Right lobe of liver (tissue), 4 donors: ENCODE measurements at regions not wholly inside any gene's neighbourhood (a gene's known extent, or its start where the extent isn't known, plus 50 kb on each side); places are given as distances from the start of the nearest gene placed in this dataset.
"Not testable (repeated sequence)": the region's sequence is repeated elsewhere in the genome, so short reads cannot be mapped to it uniquely, and the experiment has no call there.

Source experiments
- POLR2A ChIP-seq: fragments of 450-650 bp; IDR thresholded peaks from one replicate; pipeline ENCODE4 v1.6.1; 2017; ENCODE audit warnings: antibody characterized with exemption, mild to moderate bottlenecking
- TF ChIP-seq, protein P1 (sequence below), 4 donors: fragments of 200-600 bp in 3 of 4; fragments of 450-650 bp in 1 of 4; IDR thresholded peaks; one replicate each; pipeline versions ENCODE4 v1.5.1 to v1.8.0; 2016 to 2022; ENCODE audit warnings: antibody characterized with exemption in 4 of 4, mild to moderate bottlenecking in 2 of 4
- donor health status: DM: no; HTN: no; CAD: no.
- donor health status: DM: no; HTN: no; CAD: no.
- donor health status: DM: no; HTN: yes; CAD: no.

GRCh38 chr5:118284230-118284629 lies 704.1 kb downstream of the DTWD2 start:
- TF ChIP-seq, protein P1, sequence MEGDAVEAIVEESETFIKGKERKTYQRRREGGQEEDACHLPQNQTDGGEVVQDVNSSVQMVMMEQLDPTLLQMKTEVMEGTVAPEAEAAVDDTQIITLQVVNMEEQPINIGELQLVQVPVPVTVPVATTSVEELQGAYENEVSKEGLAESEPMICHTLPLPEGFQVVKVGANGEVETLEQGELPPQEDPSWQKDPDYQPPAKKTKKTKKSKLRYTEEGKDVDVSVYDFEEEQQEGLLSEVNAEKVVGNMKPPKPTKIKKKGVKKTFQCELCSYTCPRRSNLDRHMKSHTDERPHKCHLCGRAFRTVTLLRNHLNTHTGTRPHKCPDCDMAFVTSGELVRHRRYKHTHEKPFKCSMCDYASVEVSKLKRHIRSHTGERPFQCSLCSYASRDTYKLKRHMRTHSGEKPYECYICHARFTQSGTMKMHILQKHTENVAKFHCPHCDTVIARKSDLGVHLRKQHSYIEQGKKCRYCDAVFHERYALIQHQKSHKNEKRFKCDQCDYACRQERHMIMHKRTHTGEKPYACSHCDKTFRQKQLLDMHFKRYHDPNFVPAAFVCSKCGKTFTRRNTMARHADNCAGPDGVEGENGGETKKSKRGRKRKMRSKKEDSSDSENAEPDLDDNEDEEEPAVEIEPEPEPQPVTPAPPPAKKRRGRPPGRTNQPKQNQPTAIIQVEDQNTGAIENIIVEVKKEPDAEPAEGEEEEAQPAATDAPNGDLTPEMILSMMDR (IDR thresholded peaks at IDR 0.05), result not testable (repeated sequence)
- TF ChIP-seq POLR2A, result not testable (repeated sequence)
